ENCODE measurements at regions not wholly inside any gene's neighbourhood (a gene's known extent, or its start where the extent isn't known, plus 50 kb on each side); places are given as distances from the start of the nearest gene placed in this dataset.

DNA sequence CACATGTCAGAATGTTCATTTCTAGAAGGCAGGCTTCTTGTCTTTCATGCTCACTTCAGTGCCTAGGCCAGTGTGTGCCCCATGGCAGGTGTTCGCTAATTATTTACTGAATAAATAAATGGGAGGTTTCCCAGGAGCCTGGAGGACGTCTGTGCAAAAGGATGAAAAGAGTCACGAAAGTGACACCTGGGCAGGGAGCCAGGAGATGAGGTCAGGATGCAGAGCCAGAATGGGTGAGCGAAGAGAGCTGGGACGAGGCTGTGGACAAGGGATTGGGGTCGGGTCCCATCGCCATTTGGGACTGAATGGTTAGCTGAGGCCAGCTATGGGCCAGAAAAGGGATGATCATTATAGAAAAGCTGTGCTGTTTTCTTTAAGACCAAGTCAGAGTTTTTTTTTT is 560.4 kb downstream of the TBC1D22A start:
- Histone ChIP-seq H3K4me3 (ENCODE audit: low read length) (no peak overlapping the region), H3K9ac (ENCODE audit: low read length) (no peak overlapping the region), H3K9me2 (replicated peaks; ENCODE audit: insufficient read depth, low read length) (no peaks in the 10 kb centered on the region), H3K27ac (ENCODE audit: low read length) (no peak overlapping the region), H4K20me1 (ENCODE audit: insufficient read depth, low read length) (no peaks in the 10 kb centered on the region), H3K4me1 (ENCODE audit: low read length) (no peaks in the 10 kb centered on the region), H3K79me2 (ENCODE audit: low read length) (no peaks in the 10 kb centered on the region), H3K27me3 (replicated peaks; ENCODE audit: insufficient read depth, low read length) (no peaks in the 10 kb centered on the region), H3K36me3 (replicated peaks; ENCODE audit: insufficient read depth, low read length) (no peaks in the 10 kb centered on the region), H3F3A (ENCODE audit: insufficient read depth, low read length) (no peaks in the 10 kb centered on the region), H3K4me2 (ENCODE audit: low read depth, low read length) (no peak overlapping the region), H3K9me3 (replicated peaks; ENCODE audit: insufficient read depth, low read length) (no peaks in the 10 kb centered on the region), H2AFZ (ENCODE audit: low read length) (no peak overlapping the region)
- DNase-seq: no peak
- TF ChIP-seq EZH2phosphoT487 (IDR thresholded peaks at IDR 0.05; ENCODE audit: low read length) (no peak), EZH2 (optimal IDR thresholded peaks at IDR 0.05; ENCODE audit: low read depth, low read length) (no peak)
- TF ChIP-seq, protein P1, sequence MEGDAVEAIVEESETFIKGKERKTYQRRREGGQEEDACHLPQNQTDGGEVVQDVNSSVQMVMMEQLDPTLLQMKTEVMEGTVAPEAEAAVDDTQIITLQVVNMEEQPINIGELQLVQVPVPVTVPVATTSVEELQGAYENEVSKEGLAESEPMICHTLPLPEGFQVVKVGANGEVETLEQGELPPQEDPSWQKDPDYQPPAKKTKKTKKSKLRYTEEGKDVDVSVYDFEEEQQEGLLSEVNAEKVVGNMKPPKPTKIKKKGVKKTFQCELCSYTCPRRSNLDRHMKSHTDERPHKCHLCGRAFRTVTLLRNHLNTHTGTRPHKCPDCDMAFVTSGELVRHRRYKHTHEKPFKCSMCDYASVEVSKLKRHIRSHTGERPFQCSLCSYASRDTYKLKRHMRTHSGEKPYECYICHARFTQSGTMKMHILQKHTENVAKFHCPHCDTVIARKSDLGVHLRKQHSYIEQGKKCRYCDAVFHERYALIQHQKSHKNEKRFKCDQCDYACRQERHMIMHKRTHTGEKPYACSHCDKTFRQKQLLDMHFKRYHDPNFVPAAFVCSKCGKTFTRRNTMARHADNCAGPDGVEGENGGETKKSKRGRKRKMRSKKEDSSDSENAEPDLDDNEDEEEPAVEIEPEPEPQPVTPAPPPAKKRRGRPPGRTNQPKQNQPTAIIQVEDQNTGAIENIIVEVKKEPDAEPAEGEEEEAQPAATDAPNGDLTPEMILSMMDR (IDR thresholded peaks at IDR 0.05; ENCODE audit: low read length): no peak

DNA sequence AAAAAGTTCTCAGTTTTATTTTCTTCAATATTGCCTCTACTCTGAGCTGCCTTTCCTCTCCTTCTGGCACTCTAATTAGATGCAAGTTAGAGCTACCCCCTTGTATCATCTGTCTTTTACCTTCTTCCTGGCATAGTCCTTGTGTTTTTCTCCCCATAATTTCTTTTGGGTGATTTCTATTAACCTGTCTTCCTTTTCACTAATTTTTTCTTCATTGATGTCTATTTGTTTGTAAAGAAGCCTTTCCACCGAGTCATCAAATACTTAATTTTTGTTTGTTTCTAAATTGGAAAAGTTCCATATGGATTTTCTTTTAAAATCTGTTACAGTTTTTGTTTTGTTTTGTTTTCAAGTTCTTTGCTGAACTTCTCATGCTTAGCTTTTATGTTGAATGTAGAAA is 558.1 kb downstream of the TBC1D22A start:
- no peak overlapping the region for H3K27ac ChIP-seq (ENCODE audit: low read length)
- H2AFZ ChIP-seq (ENCODE audit: low read length): no peak overlapping the region
- H3K27me3 ChIP-seq (replicated peaks; ENCODE audit: insufficient read depth, low read length): no peaks in the 10 kb centered on the region
- no peaks in the 10 kb centered on the region for H4K20me1 ChIP-seq (ENCODE audit: insufficient read depth, low read length)
- DNase-seq: no peak
- no peak overlapping the region for H3K4me2 ChIP-seq (ENCODE audit: low read depth, low read length)
- H3K9ac ChIP-seq (ENCODE audit: low read length): no peak overlapping the region
- no peaks in the 10 kb centered on the region for H3K79me2 ChIP-seq (ENCODE audit: low read length)
- H3K9me3 ChIP-seq (replicated peaks; ENCODE audit: insufficient read depth, low read length): no peaks in the 10 kb centered on the region
- no peaks in the 10 kb centered on the region for H3K9me2 ChIP-seq (replicated peaks; ENCODE audit: insufficient read depth, low read length)
- H3F3A ChIP-seq (ENCODE audit: insufficient read depth, low read length): no peaks in the 10 kb centered on the region
- no peak overlapping the region for H3K4me3 ChIP-seq (ENCODE audit: low read length)
- no peaks in the 10 kb centered on the region for H3K36me3 ChIP-seq (replicated peaks; ENCODE audit: insufficient read depth, low read length)
- TF ChIP-seq EZH2 (optimal IDR thresholded peaks at IDR 0.05; ENCODE audit: low read depth, low read length) (no peak), EZH2phosphoT487 (IDR thresholded peaks at IDR 0.05; ENCODE audit: low read length) (no peak)
- TF ChIP-seq, protein P1 (IDR thresholded peaks at IDR 0.05; ENCODE audit: low read length): no peak
- no peaks in the 10 kb centered on the region for H3K4me1 ChIP-seq (ENCODE audit: low read length)

DNA sequence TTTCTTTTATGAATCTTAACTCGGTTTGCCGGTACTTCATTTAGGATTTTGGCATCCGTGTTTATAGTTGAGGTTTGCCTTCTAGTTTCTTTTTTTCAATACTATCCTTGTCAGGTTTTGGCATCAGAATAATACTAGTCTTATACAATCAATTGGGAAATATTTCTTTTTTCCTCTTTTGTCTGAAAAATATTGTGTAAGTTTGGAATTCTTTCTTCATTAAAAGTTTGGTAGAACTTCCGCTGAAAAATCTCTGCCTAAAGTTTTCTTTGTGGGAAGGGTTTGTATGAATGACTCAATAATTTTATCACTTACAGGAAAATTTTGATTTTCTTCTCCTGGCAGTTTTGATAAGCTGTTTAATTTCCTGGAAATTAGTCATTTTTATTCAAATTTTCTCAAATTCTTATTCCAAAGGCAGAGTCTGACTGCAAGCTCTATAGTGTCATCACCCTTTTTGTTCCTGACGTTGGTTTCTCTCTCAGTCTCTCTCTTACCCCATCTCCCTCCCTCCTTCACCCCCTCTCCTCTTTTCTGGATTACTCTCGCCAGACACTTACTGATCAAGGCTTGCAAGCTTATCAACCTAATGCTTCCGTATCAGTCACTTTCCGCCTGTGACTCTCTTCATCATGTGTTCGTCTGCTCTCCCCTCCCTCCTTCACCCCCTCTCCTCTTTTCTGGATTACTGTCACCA is 555.7 kb downstream of the TBC1D22A start:
- no peak overlapping the region for H2AFZ ChIP-seq (ENCODE audit: low read length)
- TF ChIP-seq, protein P1 (IDR thresholded peaks at IDR 0.05; ENCODE audit: low read length): no peak
- no peak for TF ChIP-seq EZH2 (optimal IDR thresholded peaks at IDR 0.05; ENCODE audit: low read depth, low read length)
- TF ChIP-seq EZH2phosphoT487 (IDR thresholded peaks at IDR 0.05; ENCODE audit: low read length): no peak
- H3K4me3 ChIP-seq (ENCODE audit: low read length): no peak overlapping the region
- H3K27ac ChIP-seq (ENCODE audit: low read length): no peak overlapping the region
- H3K36me3 ChIP-seq (replicated peaks; ENCODE audit: insufficient read depth, low read length): no peaks in the 10 kb centered on the region
- H3K27me3 ChIP-seq (replicated peaks; ENCODE audit: insufficient read depth, low read length): no peaks in the 10 kb centered on the region
- H3K9me3 ChIP-seq (replicated peaks; ENCODE audit: insufficient read depth, low read length): no peaks in the 10 kb centered on the region
- H4K20me1 ChIP-seq (ENCODE audit: insufficient read depth, low read length): no peaks in the 10 kb centered on the region
- no peak overlapping the region for H3K4me2 ChIP-seq (ENCODE audit: low read depth, low read length)
- H3F3A ChIP-seq (ENCODE audit: insufficient read depth, low read length): no peaks in the 10 kb centered on the region
- no peaks in the 10 kb centered on the region for H3K79me2 ChIP-seq (ENCODE audit: low read length)
- DNase-seq: no peak
- H3K9ac ChIP-seq (ENCODE audit: low read length): no peak overlapping the region
- no peaks in the 10 kb centered on the region for H3K9me2 ChIP-seq (replicated peaks; ENCODE audit: insufficient read depth, low read length)
- no peaks in the 10 kb centered on the region for H3K4me1 ChIP-seq (ENCODE audit: low read length)

Data from MM.1S (cell line).